ENCODE measurements at regions not wholly inside any gene's neighbourhood (a gene's known extent, or its start where the extent isn't known, plus 50 kb on each side); places are given as distances from the start of the nearest gene placed in this dataset.
"Not testable (repeated sequence)": the region's sequence is repeated elsewhere in the genome, so short reads cannot be mapped to it uniquely, and the experiment has no call there.

DNA sequence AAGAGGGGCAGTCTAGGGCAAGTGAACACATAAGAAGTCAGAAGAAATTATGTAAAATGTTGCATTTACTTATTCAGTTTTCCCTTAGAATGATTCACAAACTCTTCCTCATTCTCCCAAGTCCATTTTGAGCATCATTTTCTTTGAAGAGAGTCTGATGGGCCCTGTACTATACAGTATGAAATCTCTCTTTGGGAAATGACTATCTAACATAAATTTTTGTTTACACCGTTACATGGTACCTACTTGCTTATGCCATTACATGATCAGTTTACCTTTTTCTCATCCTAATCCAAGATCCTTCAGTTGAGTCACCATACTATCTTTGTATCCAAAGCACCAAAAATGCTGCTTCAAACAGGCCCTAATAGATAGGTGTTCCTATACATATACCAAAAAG is 4774.4 kb upstream of the OR11H1 start:
- not testable (repeated sequence) for H2BK5ac ChIP-seq (ENCODE audit: low read length); H4K8ac ChIP-seq (ENCODE audit: low read depth, low read length); H2BK120ac ChIP-seq (ENCODE audit: low read depth, low read length); H3K56ac ChIP-seq (ENCODE audit: low read length); H3K27me3 ChIP-seq (ENCODE audit: insufficient read depth, low read length, poor library complexity); H3K18ac ChIP-seq (ENCODE audit: low read length); H3K36me3 ChIP-seq (ENCODE audit: control insufficient read depth, insufficient read depth, low read length); DNase-seq; H3K27ac ChIP-seq (ENCODE audit: low read depth, low read length); H3K79me1 ChIP-seq (ENCODE audit: low read length); H4K5ac ChIP-seq (ENCODE audit: low read length); H2AK5ac ChIP-seq (ENCODE audit: low read length); H3K4ac ChIP-seq (ENCODE audit: low read depth, low read length); H3K23ac ChIP-seq (ENCODE audit: low read length); H3K79me2 ChIP-seq (ENCODE audit: control insufficient read depth, insufficient read depth, low read length); H3K4me1 ChIP-seq (ENCODE audit: control insufficient read depth, low read depth, low read length); H3K9ac ChIP-seq (ENCODE audit: low read length); H3K4me2 ChIP-seq (ENCODE audit: low read length); H3K4me3 ChIP-seq (ENCODE audit: low read length); H2BK15ac ChIP-seq (replicated peaks; ENCODE audit: low read depth)
- no CpG with 5 or more reads among the region's 1 CpG for WGBS (ENCODE audit: extremely low coverage, insufficient coverage, low lambda C conversion rate)

- H3K79me1 ChIP-seq (ENCODE audit: low read length); H3K4ac ChIP-seq (ENCODE audit: low read depth, low read length); DNase-seq; H3K23ac ChIP-seq (ENCODE audit: low read length); H4K5ac ChIP-seq (ENCODE audit: low read length); H3K27me3 ChIP-seq (ENCODE audit: insufficient read depth, low read length, poor library complexity); H3K79me2 ChIP-seq (ENCODE audit: control insufficient read depth, insufficient read depth, low read length); H3K27ac ChIP-seq (ENCODE audit: low read depth, low read length); H4K8ac ChIP-seq (ENCODE audit: low read depth, low read length); H2BK15ac ChIP-seq (replicated peaks; ENCODE audit: low read depth); H3K56ac ChIP-seq (ENCODE audit: low read length); H3K4me1 ChIP-seq (ENCODE audit: control insufficient read depth, low read depth, low read length); H3K4me2 ChIP-seq (ENCODE audit: low read length); H3K36me3 ChIP-seq (ENCODE audit: control insufficient read depth, insufficient read depth, low read length); H3K9ac ChIP-seq (ENCODE audit: low read length); H2BK5ac ChIP-seq (ENCODE audit: low read length); H2AK5ac ChIP-seq (ENCODE audit: low read length); H3K4me3 ChIP-seq (ENCODE audit: low read length); H2BK120ac ChIP-seq (ENCODE audit: low read depth, low read length); H3K18ac ChIP-seq (ENCODE audit: low read length): not testable (repeated sequence)
- WGBS (ENCODE audit: extremely low coverage, insufficient coverage, low lambda C conversion rate) = no CpG with 5 or more reads among the region's 3 CpGs
Observed at GRCh38 chr22:10755350-10755749, 4772.6 kb upstream of the OR11H1 start.

- not testable (repeated sequence) for H2BK15ac ChIP-seq (replicated peaks; ENCODE audit: low read depth); H4K5ac ChIP-seq (ENCODE audit: low read length); H2BK120ac ChIP-seq (ENCODE audit: low read depth, low read length); H3K79me1 ChIP-seq (ENCODE audit: low read length); H3K23ac ChIP-seq (ENCODE audit: low read length); H3K4me2 ChIP-seq (ENCODE audit: low read length); H3K27ac ChIP-seq (ENCODE audit: low read depth, low read length); H3K9ac ChIP-seq (ENCODE audit: low read length); H3K27me3 ChIP-seq (ENCODE audit: insufficient read depth, low read length, poor library complexity); H3K36me3 ChIP-seq (ENCODE audit: control insufficient read depth, insufficient read depth, low read length); H3K4me3 ChIP-seq (ENCODE audit: low read length); H3K18ac ChIP-seq (ENCODE audit: low read length); H3K4me1 ChIP-seq (ENCODE audit: control insufficient read depth, low read depth, low read length); H3K4ac ChIP-seq (ENCODE audit: low read depth, low read length); H3K56ac ChIP-seq (ENCODE audit: low read length); DNase-seq; H2AK5ac ChIP-seq (ENCODE audit: low read length); H2BK5ac ChIP-seq (ENCODE audit: low read length); H4K8ac ChIP-seq (ENCODE audit: low read depth, low read length); H3K79me2 ChIP-seq (ENCODE audit: control insufficient read depth, insufficient read depth, low read length)
- WGBS (ENCODE audit: extremely low coverage, insufficient coverage, low lambda C conversion rate) = no CpG with 5 or more reads among the region's 5 CpGs
Observed at GRCh38 chr22:10760418-10760817, 4767.6 kb upstream of the OR11H1 start.

DNA sequence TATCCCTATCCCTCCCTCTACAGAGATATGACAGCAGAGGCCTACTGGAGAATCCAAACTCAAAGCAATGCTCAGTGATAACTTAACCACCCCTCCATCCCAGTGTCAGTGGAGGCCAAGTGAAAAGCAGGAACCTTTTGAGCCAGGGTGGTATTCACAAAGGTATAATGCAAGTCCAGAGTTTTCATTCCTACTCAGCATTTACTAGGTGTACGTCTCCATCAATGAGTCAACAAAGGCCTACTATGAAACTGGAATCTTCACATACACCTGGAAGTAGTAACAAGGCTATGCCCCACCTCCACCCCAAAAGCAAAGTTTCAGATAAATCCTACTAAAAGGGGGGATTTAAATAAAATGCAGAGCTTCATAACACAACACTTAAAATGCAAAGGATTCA is 4761.7 kb upstream of the OR11H1 start:
- H3K4ac ChIP-seq (ENCODE audit: low read depth, low read length); H3K18ac ChIP-seq (ENCODE audit: low read length); H3K27me3 ChIP-seq (ENCODE audit: insufficient read depth, low read length, poor library complexity); H3K27ac ChIP-seq (ENCODE audit: low read depth, low read length); H3K4me3 ChIP-seq (ENCODE audit: low read length); H3K36me3 ChIP-seq (ENCODE audit: control insufficient read depth, insufficient read depth, low read length); H3K56ac ChIP-seq (ENCODE audit: low read length); H4K8ac ChIP-seq (ENCODE audit: low read depth, low read length); H2BK120ac ChIP-seq (ENCODE audit: low read depth, low read length); H2AK5ac ChIP-seq (ENCODE audit: low read length); H3K79me2 ChIP-seq (ENCODE audit: control insufficient read depth, insufficient read depth, low read length); H3K23ac ChIP-seq (ENCODE audit: low read length); H3K79me1 ChIP-seq (ENCODE audit: low read length); H3K4me2 ChIP-seq (ENCODE audit: low read length); H2BK5ac ChIP-seq (ENCODE audit: low read length); H2BK15ac ChIP-seq (replicated peaks; ENCODE audit: low read depth); DNase-seq; H3K4me1 ChIP-seq (ENCODE audit: control insufficient read depth, low read depth, low read length); H4K5ac ChIP-seq (ENCODE audit: low read length); H3K9ac ChIP-seq (ENCODE audit: low read length): not testable (repeated sequence)
- WGBS (ENCODE audit: extremely low coverage, insufficient coverage, low lambda C conversion rate) = no CpG with 5 or more reads among the region's 1 CpG

DNA sequence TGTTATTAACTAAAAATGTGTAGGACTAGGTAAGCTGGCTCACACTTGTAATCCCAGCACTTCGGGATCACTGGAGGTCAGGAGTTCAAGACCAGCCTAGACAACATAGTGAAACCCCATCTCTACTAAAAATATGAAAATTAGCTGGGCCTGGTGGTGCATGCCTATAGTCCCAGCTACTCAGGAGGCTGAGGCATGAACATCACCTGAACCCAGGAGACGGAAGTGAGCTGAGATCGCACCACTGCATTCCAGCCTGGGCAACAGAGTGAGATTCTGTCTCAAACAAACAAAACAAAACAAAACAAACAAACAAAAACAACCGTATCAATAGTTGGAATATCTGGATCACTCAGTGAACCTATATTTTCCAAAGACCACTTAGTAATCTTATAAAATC is 4759.1 kb upstream of the OR11H1 start:
- not testable (repeated sequence) for H3K36me3 ChIP-seq (ENCODE audit: control insufficient read depth, insufficient read depth, low read length); H3K4me3 ChIP-seq (ENCODE audit: low read length); H3K79me2 ChIP-seq (ENCODE audit: control insufficient read depth, insufficient read depth, low read length); H3K9ac ChIP-seq (ENCODE audit: low read length); H3K27ac ChIP-seq (ENCODE audit: low read depth, low read length); H3K4me1 ChIP-seq (ENCODE audit: control insufficient read depth, low read depth, low read length); H3K23ac ChIP-seq (ENCODE audit: low read length); H4K8ac ChIP-seq (ENCODE audit: low read depth, low read length); H3K27me3 ChIP-seq (ENCODE audit: insufficient read depth, low read length, poor library complexity); H3K4ac ChIP-seq (ENCODE audit: low read depth, low read length); H2BK5ac ChIP-seq (ENCODE audit: low read length); H2BK120ac ChIP-seq (ENCODE audit: low read depth, low read length); H4K5ac ChIP-seq (ENCODE audit: low read length); H3K18ac ChIP-seq (ENCODE audit: low read length); H2AK5ac ChIP-seq (ENCODE audit: low read length); DNase-seq; H3K4me2 ChIP-seq (ENCODE audit: low read length); H3K56ac ChIP-seq (ENCODE audit: low read length); H2BK15ac ChIP-seq (replicated peaks; ENCODE audit: low read depth); H3K79me1 ChIP-seq (ENCODE audit: low read length)
- WGBS (ENCODE audit: extremely low coverage, insufficient coverage, low lambda C conversion rate) = no CpG with 5 or more reads among the region's 4 CpGs

DNA sequence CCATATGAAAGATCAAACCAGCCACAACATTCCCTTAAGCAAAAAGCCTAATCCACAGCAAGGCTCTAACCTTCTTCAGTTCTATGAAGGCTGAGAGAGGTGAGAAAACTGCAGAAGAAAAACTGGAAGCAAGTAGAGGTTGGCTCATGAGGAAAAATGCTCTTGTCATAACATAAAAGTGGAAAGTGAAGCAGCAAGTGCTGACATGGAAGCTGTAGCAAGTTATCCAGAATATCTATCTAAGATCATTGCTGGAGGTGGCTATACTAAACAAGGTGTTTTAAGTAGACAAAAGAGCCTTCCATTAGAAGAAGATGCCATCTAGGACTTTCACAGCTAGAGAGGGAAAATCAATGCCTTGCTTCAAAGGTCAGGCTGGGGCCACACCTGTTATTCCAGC is 4756.2 kb upstream of the OR11H1 start:
- not testable (repeated sequence) for H3K79me2 ChIP-seq (ENCODE audit: control insufficient read depth, insufficient read depth, low read length); H3K4me1 ChIP-seq (ENCODE audit: control insufficient read depth, low read depth, low read length); DNase-seq; H3K4me3 ChIP-seq (ENCODE audit: low read length); H3K9ac ChIP-seq (ENCODE audit: low read length); H2AK5ac ChIP-seq (ENCODE audit: low read length); H2BK120ac ChIP-seq (ENCODE audit: low read depth, low read length); H2BK15ac ChIP-seq (replicated peaks; ENCODE audit: low read depth); H3K27me3 ChIP-seq (ENCODE audit: insufficient read depth, low read length, poor library complexity); H3K56ac ChIP-seq (ENCODE audit: low read length); H3K36me3 ChIP-seq (ENCODE audit: control insufficient read depth, insufficient read depth, low read length); H4K8ac ChIP-seq (ENCODE audit: low read depth, low read length); H3K18ac ChIP-seq (ENCODE audit: low read length); H3K4ac ChIP-seq (ENCODE audit: low read depth, low read length); H2BK5ac ChIP-seq (ENCODE audit: low read length); H3K79me1 ChIP-seq (ENCODE audit: low read length); H3K4me2 ChIP-seq (ENCODE audit: low read length); H4K5ac ChIP-seq (ENCODE audit: low read length); H3K27ac ChIP-seq (ENCODE audit: low read depth, low read length); H3K23ac ChIP-seq (ENCODE audit: low read length)

Measured in mesendoderm (in vitro differentiated cells).